Keratinocyte (primary cell): ENCODE measurements at regions not wholly inside any gene's neighbourhood (a gene's known extent, or its start where the extent isn't known, plus 50 kb on each side); places are given as distances from the start of the nearest gene placed in this dataset.

ENCODE experiments used
- DNase-seq: peaks from one replicate; pipeline ENCODE4 v3.0.0-alpha.2; 2011; ENCODE audit warnings: low read depth, missing footprints, low spot score
- FAIRE-seq: peaks from 2 replicates; lab custom pipeline; 2011; peaks lifted over from hg19 to GRCh38; lab: Jason Lieb, UNC
- H2AFZ ChIP-seq: 2 replicates; pipeline ENCODE4 v1.6.0; 2012; ENCODE audit warnings: low read length, control low read depth, inconsistent platforms; ENCODE audit not compliant: control insufficient read depth
- H3K27ac ChIP-seq: 2 replicates; pipeline ENCODE4 v1.5.1; 2011; ENCODE audit warnings: low read length; ENCODE audit not compliant: control insufficient read depth, insufficient read depth
- H3K27me3 ChIP-seq: 3 replicates; pipeline ENCODE4 v1.6.0; 2011; ENCODE audit warnings: low read length; ENCODE audit not compliant: control insufficient read depth, insufficient read depth; ENCODE audit errors: extremely low read depth
- H3K36me3 ChIP-seq, 2 experiments: 2 replicates in 1 of 2; 3 replicates in 1 of 2; pipeline ENCODE4 v1.5.1; 2011; ENCODE audit warnings: low read length in 2 of 2, mild to moderate bottlenecking in 1 of 2; ENCODE audit not compliant: control insufficient read depth in 2 of 2, insufficient read depth in 2 of 2; ENCODE audit errors: extremely low read depth in 1 of 2
- H3K4me1 ChIP-seq: 3 replicates; pipeline ENCODE4 v1.5.1; 2011; ENCODE audit warnings: low read length; ENCODE audit not compliant: control insufficient read depth, insufficient read depth; ENCODE audit errors: extremely low read depth
- H3K4me2 ChIP-seq: 3 replicates; pipeline ENCODE4 v1.6.0; 2011; ENCODE audit warnings: low read depth, low read length; ENCODE audit not compliant: control insufficient read depth, insufficient read depth; ENCODE audit errors: extremely low read depth
- H3K4me3 ChIP-seq, 3 experiments: fragments of 200-600 bp in 1 of 3; sonication (generic) in 1 of 3; 2 replicates in 2 of 3; 3 replicates in 1 of 3; pipeline ENCODE4 v1.5.1; 2011 to 2016; ENCODE audit warnings: low read length in 3 of 3, mild to moderate bottlenecking in 3 of 3, control low read depth in 2 of 3, inconsistent platforms in 1 of 3, low read depth in 1 of 3, mixed read lengths in 1 of 3, mixed run types in 1 of 3, moderate library complexity in 1 of 3; ENCODE audit not compliant: control insufficient read depth in 2 of 3, insufficient read depth in 2 of 3; ENCODE audit errors: extremely low read depth in 1 of 3
- H3K79me2 ChIP-seq: 2 replicates; pipeline ENCODE4 v1.6.0; 2012; ENCODE audit warnings: low read length; ENCODE audit not compliant: control insufficient read depth, insufficient read depth
- H3K9ac ChIP-seq: 3 replicates; pipeline ENCODE4 v1.6.0; 2011; ENCODE audit warnings: low read length; ENCODE audit not compliant: control insufficient read depth, insufficient read depth; ENCODE audit errors: extremely low read depth
- H3K9me1 ChIP-seq: 3 replicates; pipeline ENCODE4 v1.6.0; 2011; ENCODE audit warnings: low read length; ENCODE audit not compliant: control insufficient read depth, insufficient read depth; ENCODE audit errors: extremely low read depth
- H3K9me3 ChIP-seq: 2 replicates; pipeline ENCODE4 v1.5.1; 2012; ENCODE audit warnings: low read depth, low read length; ENCODE audit not compliant: control insufficient read depth
- H4K20me1 ChIP-seq: 3 replicates; pipeline ENCODE4 v1.6.0; 2011; ENCODE audit warnings: low read length; ENCODE audit not compliant: control insufficient read depth, insufficient read depth; ENCODE audit errors: extremely low read depth
- EZH2 ChIP-seq: IDR thresholded peaks from one replicate; pipeline ENCODE4 v1.6.1; 2012; ENCODE audit warnings: inconsistent platforms, mild to moderate bottlenecking, low read length, moderate library complexity
- dilution Hi-C: fragments of 300-500 bp; cut with MboI; formaldehyde crosslinking; loops from one replicate; pipeline ENCODE4 v1.7.0; 2020; ENCODE audit warnings: low sequenced_read_pairs; ENCODE audit not compliant: extremely low pct_ligation_motif_present
- TF ChIP-seq, protein P1 (sequence below), 3 experiments: IDR thresholded peaks in 1 of 3; conservative IDR thresholded peaks in 1 of 3; optimal IDR thresholded peaks in 1 of 3; 2 replicates in 2 of 3; 3 replicates in 1 of 3; pipeline versions ENCODE3 to v1.5.1; 2011; ENCODE audit warnings: low read length in 3 of 3, mild to moderate bottlenecking in 3 of 3, moderate library complexity in 2 of 3, control low read depth in 1 of 3, inconsistent platforms in 1 of 3; ENCODE audit not compliant: insufficient read depth in 2 of 3; ENCODE audit errors: extremely low read depth in 1 of 3

DNA sequence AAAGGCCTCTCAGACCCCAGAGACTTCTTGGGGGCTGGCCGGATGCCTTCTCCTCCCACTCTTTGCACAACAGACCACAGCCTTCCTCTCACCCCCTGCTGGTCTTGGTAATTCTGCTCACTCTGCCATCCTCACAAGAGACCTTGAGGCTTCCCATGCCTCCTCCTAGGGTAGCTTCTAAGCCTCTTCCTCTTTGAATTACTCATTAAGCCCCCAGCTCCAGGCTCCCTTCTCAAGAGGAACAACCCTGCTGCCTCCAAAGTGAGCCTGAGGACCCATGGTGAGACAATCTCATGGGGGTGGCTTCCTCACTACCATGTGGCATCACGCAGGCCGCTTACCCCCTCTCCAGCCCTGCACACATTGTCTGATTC is 184.6 kb upstream of the SYT13 start:
- FAIRE-seq (no peak), DNase-seq (no peak)
- H3K9ac ChIP-seq = no peak overlapping the region
- H3K36me3 ChIP-seq = no peaks in the 10 kb centered on the region
- peaks cover 10% of the 10 kb centered on the region for H3K27me3 ChIP-seq
- H3K4me3 ChIP-seq = no peak overlapping the region
- no peaks in the 10 kb centered on the region for H4K20me1 ChIP-seq
- TF ChIP-seq EZH2 = no peak
- H3K9me1 ChIP-seq = no peaks in the 10 kb centered on the region
- no peaks in the 10 kb centered on the region for H3K79me2 ChIP-seq
- H3K4me2 ChIP-seq = no peak overlapping the region
- no peaks in the 10 kb centered on the region for H3K4me1 ChIP-seq
- H3K9me3 ChIP-seq = no peaks in the 10 kb centered on the region
- dilution Hi-C loops = no loop called here
- no peak overlapping the region for H2AFZ ChIP-seq
- H3K27ac ChIP-seq = no peak overlapping the region

DNA sequence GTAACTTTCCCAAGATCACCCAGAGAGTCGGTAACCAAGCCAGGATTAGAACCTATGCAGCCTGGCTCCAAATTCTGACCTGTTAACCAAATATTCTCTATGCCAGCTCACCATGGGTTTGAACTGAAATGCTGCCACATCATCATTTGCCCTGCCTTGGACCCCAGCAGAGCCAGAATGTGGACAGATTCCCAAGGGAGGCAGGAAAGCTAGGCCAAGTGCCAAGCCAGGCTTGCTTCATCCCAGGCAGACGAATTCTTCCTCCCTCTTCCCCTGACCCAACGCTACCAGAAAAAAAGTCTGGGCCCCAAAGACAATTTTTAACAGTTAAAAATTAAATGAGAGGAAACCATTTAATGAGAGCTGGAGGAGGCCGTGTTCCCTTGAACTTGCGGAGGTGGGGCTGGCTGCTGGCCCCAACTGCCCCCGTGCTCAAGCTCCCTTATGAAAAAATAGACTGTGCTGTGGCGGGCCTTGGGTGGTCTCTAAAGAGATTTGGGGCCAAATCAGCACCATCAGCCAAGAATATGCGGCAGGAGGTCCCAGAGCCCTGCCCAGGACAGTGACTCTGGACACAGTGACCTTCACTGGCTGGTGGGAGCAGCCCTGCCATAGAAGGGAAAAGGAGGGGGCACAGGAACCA is 184.1 kb upstream of the SYT13 start:
- FAIRE-seq = no peak
- no peak for TF ChIP-seq EZH2
- TF ChIP-seq, protein P1, sequence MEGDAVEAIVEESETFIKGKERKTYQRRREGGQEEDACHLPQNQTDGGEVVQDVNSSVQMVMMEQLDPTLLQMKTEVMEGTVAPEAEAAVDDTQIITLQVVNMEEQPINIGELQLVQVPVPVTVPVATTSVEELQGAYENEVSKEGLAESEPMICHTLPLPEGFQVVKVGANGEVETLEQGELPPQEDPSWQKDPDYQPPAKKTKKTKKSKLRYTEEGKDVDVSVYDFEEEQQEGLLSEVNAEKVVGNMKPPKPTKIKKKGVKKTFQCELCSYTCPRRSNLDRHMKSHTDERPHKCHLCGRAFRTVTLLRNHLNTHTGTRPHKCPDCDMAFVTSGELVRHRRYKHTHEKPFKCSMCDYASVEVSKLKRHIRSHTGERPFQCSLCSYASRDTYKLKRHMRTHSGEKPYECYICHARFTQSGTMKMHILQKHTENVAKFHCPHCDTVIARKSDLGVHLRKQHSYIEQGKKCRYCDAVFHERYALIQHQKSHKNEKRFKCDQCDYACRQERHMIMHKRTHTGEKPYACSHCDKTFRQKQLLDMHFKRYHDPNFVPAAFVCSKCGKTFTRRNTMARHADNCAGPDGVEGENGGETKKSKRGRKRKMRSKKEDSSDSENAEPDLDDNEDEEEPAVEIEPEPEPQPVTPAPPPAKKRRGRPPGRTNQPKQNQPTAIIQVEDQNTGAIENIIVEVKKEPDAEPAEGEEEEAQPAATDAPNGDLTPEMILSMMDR (optimal IDR thresholded peaks at IDR 0.05 in 1 of 3, IDR thresholded peaks at IDR 0.05 in 1 of 3, conservative IDR thresholded peaks at IDR 0.05 in 1 of 3; ENCODE audit: extremely low read depth in 1 of 3, insufficient read depth in 2 of 3, low read length in 3 of 3) = no peak
- Histone ChIP-seq H3K4me3 (no peak overlapping the region), H3K9me3 (no peaks in the 10 kb centered on the region), H3K27ac (no peak overlapping the region), H2AFZ (no peak overlapping the region), H4K20me1 (no peaks in the 10 kb centered on the region), H3K27me3 (peaks cover 10% of the 10 kb centered on the region), H3K4me2 (no peak overlapping the region), H3K4me1 (no peaks in the 10 kb centered on the region), H3K79me2 (no peaks in the 10 kb centered on the region), H3K9ac (no peak overlapping the region), H3K36me3 (no peaks in the 10 kb centered on the region), H3K9me1 (no peaks in the 10 kb centered on the region)
- dilution Hi-C loops = no loop called here
- DNase-seq = no peak
